Upper lobe of left lung (tissue), 6 donors: ENCODE measurements at regions not wholly inside any gene's neighbourhood (a gene's known extent, or its start where the extent isn't known, plus 50 kb on each side); places are given as distances from the start of the nearest gene placed in this dataset.
A peak's percentile ranks its signal among the peaks of the same experiment; 100 is the strongest.

Experiments used
- ATAC-seq, 2 donors: fragments of 200-7000 bp; cut with Tn5 transposase; one replicate each; pipeline ENCODE4 v1.9.1; 2022; ENCODE audit warnings: mild to moderate bottlenecking in 2 of 2, moderate library complexity in 2 of 2; ENCODE audit not compliant: low FRiP score in 2 of 2
- DNase-seq, 2 donors: peaks; one replicate each; pipeline ENCODE4 v3.0.0-alpha.2; 2019 to 2020
- H3K27ac ChIP-seq, 4 donors: fragments of 200-600 bp; sonication (generic); one replicate each; pipeline ENCODE4 v1.5.1; 2016 to 2019
- H3K27me3 ChIP-seq, 4 donors: fragments of 200-600 bp; sonication (generic); one replicate each; pipeline ENCODE4 v1.5.1; 2017 to 2019
- H3K36me3 ChIP-seq, 4 donors: fragments of 200-600 bp; sonication (generic); one replicate each; pipeline ENCODE4 v1.5.1; 2016 to 2019
- H3K4me1 ChIP-seq, 4 donors: fragments of 200-600 bp; sonication (generic); one replicate each; pipeline ENCODE4 v1.5.1; 2018 to 2019
- H3K4me3 ChIP-seq, 4 donors: fragments of 200-600 bp; sonication (generic); one replicate each; pipeline ENCODE4 v1.5.1; 2017 to 2019; ENCODE audit warnings: mild to moderate bottlenecking in 2 of 4, moderate library complexity in 1 of 4
- H3K9me3 ChIP-seq, 4 donors: fragments of 200-600 bp; sonication (generic); one replicate each; pipeline ENCODE4 v1.5.1; 2018 to 2019
- EP300 ChIP-seq, 4 donors: sonication (generic); formaldehyde crosslinking; IDR thresholded peaks; one replicate each; pipeline ENCODE4 v1.5.1; 2017; ENCODE audit warnings: antibody characterized with exemption in 4 of 4, control low read depth in 2 of 4
- POLR2A ChIP-seq, 4 donors: fragments of 450-650 bp; IDR thresholded peaks; one replicate each; pipeline ENCODE4 v1.5.1; 2016 to 2017; ENCODE audit warnings: antibody characterized with exemption in 4 of 4, mild to moderate bottlenecking in 2 of 4
- POLR2AphosphoS5 ChIP-seq, 2 donors: sonication (generic); formaldehyde crosslinking; IDR thresholded peaks; one replicate each; pipeline ENCODE4 v1.5.1; 2017; ENCODE audit warnings: antibody characterized with exemption in 2 of 2
- WGBS, 2 donors: methylation state at CpG; one replicate each; pipeline ENCODE4 v1.1.5; 2017 to 2018; 5-methylcytosine and 5-hydroxymethylcytosine counted together
- TF ChIP-seq, protein P1 (sequence below), 6 experiments: fragments of 450-650 bp in 4 of 6; fragments of 200-600 bp in 2 of 6; sonication (generic) in 2 of 6; IDR thresholded peaks; one replicate each; pipeline ENCODE4 v1.5.1; 2016 to 2019; ENCODE audit warnings: antibody characterized with exemption in 6 of 6
- donor health status: DM: no; HTN: no; CAD: no; lungs with moderate emphysema.
- donor health status: DM: no; HTN: yes; CAD: no; lungs with severe emphysema.

DNA sequence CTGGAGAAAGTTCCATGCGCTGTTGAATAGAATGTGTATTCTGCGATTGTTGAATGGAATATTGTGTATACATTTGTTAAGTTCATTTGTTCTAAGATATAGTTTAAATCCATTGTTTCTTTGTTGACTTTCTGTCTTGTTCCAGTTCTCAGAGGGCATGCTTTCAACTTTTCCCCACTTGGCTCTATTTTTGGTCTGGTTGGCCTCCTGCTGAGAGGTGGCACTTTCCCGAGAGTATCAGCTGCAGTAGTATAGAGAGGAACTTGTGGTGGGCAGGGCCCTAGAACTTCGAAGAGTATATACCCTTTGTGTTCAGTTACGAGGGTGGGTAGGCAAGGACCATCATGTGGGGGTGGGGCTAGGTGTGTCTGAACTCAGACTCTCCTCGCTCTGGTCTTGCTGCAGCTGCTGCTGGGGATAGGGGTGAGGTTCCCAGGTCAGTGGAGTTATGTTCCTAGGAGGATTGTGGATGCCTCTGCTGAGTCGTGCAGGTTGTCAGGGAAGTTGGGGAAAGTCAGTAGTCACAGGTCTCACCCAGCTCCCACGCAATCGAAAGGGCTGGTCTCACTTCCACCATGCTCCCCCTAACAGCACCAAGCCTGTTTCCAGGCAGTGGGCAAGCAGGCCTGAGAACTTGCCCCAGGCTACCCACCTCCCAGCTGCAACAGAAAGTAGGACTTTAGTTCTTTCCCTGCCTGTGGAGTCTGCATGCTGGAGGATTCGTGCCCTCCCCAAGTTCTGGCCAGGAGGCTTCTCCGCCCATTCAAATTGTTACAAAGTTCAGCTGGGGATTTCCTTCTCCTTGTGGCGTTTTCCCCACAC lies 118.9 kb upstream of the SSTR4 start:
- Histone ChIP-seq H3K4me3 (no peak overlapping the region), H3K27ac (no peak overlapping the region), H3K27me3 (no peaks in the 10 kb centered on the region), H3K4me1 (peaks cover 0 to 7% (median under 1%) of the 10 kb centered on the region in 4 donors), H3K36me3 (no peaks in the 10 kb centered on the region), H3K9me3 (peaks cover 0 to 6% (median 0%) of the 10 kb centered on the region in 4 donors)
- DNase-seq (no peak), ATAC-seq (no peak)
- TF ChIP-seq, protein P1, sequence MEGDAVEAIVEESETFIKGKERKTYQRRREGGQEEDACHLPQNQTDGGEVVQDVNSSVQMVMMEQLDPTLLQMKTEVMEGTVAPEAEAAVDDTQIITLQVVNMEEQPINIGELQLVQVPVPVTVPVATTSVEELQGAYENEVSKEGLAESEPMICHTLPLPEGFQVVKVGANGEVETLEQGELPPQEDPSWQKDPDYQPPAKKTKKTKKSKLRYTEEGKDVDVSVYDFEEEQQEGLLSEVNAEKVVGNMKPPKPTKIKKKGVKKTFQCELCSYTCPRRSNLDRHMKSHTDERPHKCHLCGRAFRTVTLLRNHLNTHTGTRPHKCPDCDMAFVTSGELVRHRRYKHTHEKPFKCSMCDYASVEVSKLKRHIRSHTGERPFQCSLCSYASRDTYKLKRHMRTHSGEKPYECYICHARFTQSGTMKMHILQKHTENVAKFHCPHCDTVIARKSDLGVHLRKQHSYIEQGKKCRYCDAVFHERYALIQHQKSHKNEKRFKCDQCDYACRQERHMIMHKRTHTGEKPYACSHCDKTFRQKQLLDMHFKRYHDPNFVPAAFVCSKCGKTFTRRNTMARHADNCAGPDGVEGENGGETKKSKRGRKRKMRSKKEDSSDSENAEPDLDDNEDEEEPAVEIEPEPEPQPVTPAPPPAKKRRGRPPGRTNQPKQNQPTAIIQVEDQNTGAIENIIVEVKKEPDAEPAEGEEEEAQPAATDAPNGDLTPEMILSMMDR (IDR thresholded peaks at IDR 0.05), result no peak
- TF ChIP-seq POLR2AphosphoS5 (IDR thresholded peaks at IDR 0.05) (no peak), EP300 (IDR thresholded peaks at IDR 0.05) (no peak), POLR2A (IDR thresholded peaks at IDR 0.05) (no peak)
- WGBS, 2 donors, result 86 to 87% methylated on average over 11 to 12 of the region's 12 CpGs

DNA sequence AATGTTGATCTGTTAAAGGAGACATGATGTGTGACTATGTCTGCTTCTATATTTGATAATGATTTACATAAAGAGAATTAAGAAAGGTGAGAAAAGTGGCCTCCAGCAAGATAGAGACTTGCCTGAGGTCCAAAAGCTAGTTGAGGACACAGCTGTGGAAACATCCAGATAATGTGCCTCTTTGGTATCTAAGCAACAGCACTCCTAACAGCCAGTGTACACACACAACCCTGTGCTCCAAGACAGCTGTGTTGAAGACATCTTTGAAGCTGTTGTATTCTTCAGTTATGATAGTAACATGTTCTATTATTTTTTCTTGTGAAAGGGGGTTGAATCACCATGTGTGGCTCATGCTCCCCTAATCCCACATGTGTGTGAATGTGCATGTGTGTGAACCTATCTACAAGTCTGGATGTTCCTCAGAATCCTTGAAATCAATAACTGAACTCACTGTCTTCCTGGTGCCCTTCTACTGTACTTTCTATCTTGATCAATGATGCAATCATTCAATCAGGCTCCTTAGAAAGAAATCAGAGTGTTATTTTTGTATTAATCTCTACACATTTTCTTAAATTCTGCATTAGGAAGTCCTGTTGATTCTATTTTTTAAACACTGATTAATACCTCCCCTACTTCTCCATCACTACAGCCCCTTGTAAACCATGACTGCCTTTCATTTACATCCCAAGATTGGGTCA lies 116.7 kb upstream of the SSTR4 start:
- Histone ChIP-seq H3K27ac (no peak overlapping the region), H3K4me1 (peaks cover 0 to 20% (median 7%) of the 10 kb centered on the region in 4 donors), H3K36me3 (no peaks in the 10 kb centered on the region), H3K9me3 (no peaks in the 10 kb centered on the region), H3K27me3 (no peaks in the 10 kb centered on the region), H3K4me3 (no peak overlapping the region)
- TF ChIP-seq, protein P1 (IDR thresholded peaks at IDR 0.05), result no peak
- TF ChIP-seq POLR2A (IDR thresholded peaks at IDR 0.05), result no peak
- TF ChIP-seq POLR2AphosphoS5 (IDR thresholded peaks at IDR 0.05), result no peak
- TF ChIP-seq EP300 (IDR thresholded peaks at IDR 0.05), result no peak
- ATAC-seq (no peak), DNase-seq (no peak)

DNA sequence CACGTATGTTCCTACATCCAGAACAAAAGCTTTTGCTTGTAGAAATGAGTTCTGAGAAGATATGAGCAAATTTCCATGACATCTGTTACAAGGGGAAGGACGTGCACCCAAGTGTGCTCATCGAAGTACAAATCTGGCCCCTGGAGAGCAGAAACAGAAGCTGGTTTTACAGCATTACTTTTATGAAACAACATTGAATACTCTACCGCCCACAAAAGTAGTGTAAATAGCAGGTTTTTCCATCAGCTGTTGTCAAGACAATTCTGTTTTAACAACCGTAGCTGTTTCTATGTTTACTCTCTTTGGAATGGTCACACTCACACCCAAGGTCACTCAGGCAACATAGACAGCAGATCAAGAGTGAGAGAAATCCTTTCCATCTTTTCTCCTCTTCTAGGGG lies 114.2 kb upstream of the SSTR4 start:
- no peak overlapping the region for H3K27ac ChIP-seq
- no peak for DNase-seq
- H3K4me3 ChIP-seq, result no peak overlapping the region
- TF ChIP-seq, protein P1 (IDR thresholded peaks at IDR 0.05), result no peak
- no peak for TF ChIP-seq EP300 (IDR thresholded peaks at IDR 0.05)
- TF ChIP-seq POLR2A (IDR thresholded peaks at IDR 0.05), result no peak
- TF ChIP-seq POLR2AphosphoS5 (IDR thresholded peaks at IDR 0.05), result no peak
- 83 to 86% methylated on average over 5 of the region's 5 CpGs for WGBS, 2 donors
- no peaks in the 10 kb centered on the region for H3K9me3 ChIP-seq
- no peaks in the 10 kb centered on the region for H3K36me3 ChIP-seq
- peaks cover 3 to 28% (median 14%) of the 10 kb centered on the region in 4 donors for H3K4me1 ChIP-seq
- ATAC-seq, result no peak
- H3K27me3 ChIP-seq, result no peaks in the 10 kb centered on the region

DNA sequence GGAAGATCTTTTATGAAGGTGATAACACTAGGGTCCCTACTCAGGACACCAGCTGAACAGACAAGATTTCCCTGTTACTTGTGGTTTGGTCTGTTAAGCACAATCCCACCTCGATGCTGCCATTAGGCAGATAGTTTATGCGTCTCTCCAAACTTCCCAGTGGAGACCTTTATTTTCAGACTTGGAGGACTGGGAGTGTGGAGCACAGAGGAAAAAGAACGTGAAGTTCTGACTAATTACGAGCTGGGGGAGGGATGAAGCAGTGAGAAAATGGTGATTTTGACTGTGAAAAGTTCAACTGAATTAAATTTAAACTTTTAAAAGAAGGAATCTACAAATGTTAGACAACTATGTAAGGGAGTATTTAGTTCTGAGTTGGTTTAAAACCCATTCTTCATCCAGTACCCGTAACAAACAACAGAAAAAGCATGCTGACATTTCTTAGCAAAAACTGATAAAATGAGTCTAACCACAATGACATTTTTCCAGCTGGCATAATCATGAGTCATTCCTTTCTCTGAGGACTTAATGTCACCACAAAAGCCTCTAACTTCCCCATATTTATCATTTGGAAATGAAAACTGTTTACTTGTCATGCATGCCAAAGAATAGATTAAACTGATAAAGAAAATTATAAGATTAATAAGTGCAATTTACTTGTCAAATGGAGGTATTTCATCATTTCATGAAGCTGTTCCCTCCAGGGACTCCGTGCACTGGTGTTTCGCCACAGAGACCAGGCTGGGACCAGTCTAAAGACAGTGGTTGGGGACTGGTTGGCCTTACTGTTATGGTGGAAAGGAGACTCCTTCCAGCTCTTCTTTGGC lies 113.3 kb upstream of the SSTR4 start:
- Histone ChIP-seq H3K27me3 (no peaks in the 10 kb centered on the region), H3K27ac (no peak overlapping the region), H3K4me1 (peaks cover 3 to 28% (median 14%) of the 10 kb centered on the region in 4 donors), H3K4me3 (no peak overlapping the region), H3K9me3 (no peaks in the 10 kb centered on the region), H3K36me3 (no peaks in the 10 kb centered on the region)
- 60 to 65% methylated on average over 7 of the region's 7 CpGs for WGBS, 2 donors
- TF ChIP-seq EP300 (IDR thresholded peaks at IDR 0.05) (peak in 1 of 4 donors; percentile 25), POLR2AphosphoS5 (IDR thresholded peaks at IDR 0.05) (no peak)
- ATAC-seq, result peak in 1 of 2 donors; percentile 51
- no peak for DNase-seq

DNA sequence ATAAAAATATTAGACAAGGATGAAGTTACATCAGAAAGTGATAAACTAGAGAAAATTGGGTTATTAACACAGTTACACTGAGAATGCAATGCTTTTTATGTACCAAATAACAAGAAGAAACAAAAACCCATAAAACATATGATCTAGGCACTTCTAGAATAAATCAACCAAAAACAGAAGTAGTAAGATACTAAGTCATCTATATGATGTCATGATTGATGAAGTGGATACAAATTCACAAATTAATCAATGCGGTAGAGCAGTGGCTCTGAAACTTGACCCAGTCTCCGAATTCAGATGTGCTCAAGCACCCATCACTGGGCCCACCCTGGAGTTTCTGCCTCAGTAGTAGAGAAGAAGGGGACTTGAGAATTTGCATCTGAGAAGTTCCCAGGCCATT lies 112.1 kb upstream of the SSTR4 start:
- no peak for TF ChIP-seq POLR2A (IDR thresholded peaks at IDR 0.05)
- TF ChIP-seq POLR2AphosphoS5 (IDR thresholded peaks at IDR 0.05), result no peak
- TF ChIP-seq, protein P1 (IDR thresholded peaks at IDR 0.05), result no peak
- no peak for TF ChIP-seq EP300 (IDR thresholded peaks at IDR 0.05)
- 92 to 95% methylated on average over 2 of the region's 2 CpGs for WGBS, 2 donors
- Histone ChIP-seq H3K4me1 (peaks cover 3 to 23% (median 14%) of the 10 kb centered on the region in 4 donors), H3K4me3 (no peak overlapping the region), H3K9me3 (no peaks in the 10 kb centered on the region), H3K36me3 (no peaks in the 10 kb centered on the region), H3K27me3 (no peaks in the 10 kb centered on the region), H3K27ac (no peak overlapping the region)
- DNase-seq (no peak), ATAC-seq (no peak)
